Fibroblast of peridontal ligament (primary cell): ENCODE measurements at regions not wholly inside any gene's neighbourhood (a gene's known extent, or its start where the extent isn't known, plus 50 kb on each side); places are given as distances from the start of the nearest gene placed in this dataset.
"Not testable (repeated sequence)": the region's sequence is repeated elsewhere in the genome, so short reads cannot be mapped to it uniquely, and the experiment has no call there.

Source experiments
- DNase-seq: peaks from one replicate; pipeline ENCODE4 v3.0.0-alpha.2; 2010; ENCODE audit errors: extremely low read depth

DNA sequence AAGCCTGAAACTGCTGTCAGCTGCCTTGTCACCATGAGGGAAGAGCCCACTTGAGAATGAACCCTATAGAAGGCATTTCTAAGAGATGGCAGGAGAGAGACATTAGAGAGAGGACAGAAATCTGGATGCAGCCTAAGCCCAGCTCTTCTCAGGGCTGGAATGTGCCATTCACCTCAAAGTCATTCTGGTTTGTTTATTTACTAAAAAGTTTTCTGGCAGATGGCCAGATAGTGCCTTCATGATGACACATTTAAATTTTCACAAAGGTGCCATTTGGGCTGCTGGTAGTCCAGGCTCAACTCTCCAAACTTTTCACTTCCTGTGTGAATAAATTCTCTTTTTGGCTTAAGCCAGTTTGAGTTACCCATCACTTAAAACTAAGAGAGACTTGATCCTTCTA is 144.6 kb upstream of the ZNF366 start:
- no peak for DNase-seq

DNA sequence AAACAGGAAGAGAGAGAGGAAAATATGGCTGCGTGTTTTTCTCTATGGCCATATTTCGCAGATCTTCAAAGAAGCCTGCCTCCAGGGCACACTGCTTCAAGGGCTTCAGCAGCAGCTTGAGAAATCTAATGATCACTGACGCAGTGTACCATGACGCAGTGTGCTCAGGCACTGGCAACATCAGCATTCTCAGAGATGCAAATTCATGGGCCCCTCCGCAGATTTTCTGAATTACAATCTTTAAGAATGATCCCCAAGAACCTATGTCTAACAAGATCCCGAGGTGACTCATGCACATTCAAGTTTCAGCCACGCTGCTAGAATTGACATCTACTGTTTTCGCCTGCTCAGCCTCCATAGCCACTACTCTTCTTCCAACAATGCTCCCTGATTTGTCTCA is 143.9 kb upstream of the ZNF366 start:
- DNase-seq, result no peak

GRCh38 chr5:72649449-72649848 is 142.2 kb upstream of the ZNF366 start:
- DNase-seq, result no peak

DNA sequence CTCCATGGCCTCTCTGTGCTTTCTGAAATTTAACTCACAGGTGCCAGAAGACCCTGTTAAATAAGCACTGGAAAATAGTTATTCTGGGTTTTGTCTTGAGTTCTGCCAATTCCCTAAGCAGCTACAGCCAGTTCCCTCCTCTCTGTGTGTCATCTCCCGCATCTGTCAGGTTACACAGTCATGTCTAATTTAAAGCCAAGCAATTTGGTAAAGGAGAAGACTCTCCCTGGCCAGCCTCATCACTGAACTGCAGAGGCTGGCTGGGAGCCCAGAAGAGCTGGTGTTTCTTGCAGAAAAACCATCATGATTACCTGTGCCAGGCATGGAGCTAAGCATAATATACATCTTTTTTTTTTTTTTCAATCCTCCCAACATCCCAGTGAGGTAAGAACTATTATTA is 141.3 kb upstream of the ZNF366 start:
- DNase-seq, result no peak

DNA sequence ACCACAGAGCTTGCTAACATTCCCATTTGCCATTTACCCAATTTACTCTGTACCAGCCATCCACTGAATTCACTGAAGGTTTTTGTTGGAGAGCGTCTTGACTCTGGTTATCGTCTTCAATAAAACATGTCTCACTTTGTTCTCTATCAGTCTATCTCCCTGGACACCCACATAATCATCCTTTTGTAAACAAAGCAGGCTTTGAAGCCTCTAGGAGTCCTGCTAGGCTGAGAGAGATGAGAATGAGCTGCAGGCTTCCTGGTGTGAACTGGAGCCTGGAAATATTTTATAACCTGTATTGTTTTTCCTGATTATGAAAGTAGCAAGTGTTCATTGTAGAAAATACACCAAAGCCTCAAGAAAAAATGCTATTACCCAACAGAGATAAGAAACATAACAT is 140.6 kb upstream of the ZNF366 start:
- no peak for DNase-seq

DNA sequence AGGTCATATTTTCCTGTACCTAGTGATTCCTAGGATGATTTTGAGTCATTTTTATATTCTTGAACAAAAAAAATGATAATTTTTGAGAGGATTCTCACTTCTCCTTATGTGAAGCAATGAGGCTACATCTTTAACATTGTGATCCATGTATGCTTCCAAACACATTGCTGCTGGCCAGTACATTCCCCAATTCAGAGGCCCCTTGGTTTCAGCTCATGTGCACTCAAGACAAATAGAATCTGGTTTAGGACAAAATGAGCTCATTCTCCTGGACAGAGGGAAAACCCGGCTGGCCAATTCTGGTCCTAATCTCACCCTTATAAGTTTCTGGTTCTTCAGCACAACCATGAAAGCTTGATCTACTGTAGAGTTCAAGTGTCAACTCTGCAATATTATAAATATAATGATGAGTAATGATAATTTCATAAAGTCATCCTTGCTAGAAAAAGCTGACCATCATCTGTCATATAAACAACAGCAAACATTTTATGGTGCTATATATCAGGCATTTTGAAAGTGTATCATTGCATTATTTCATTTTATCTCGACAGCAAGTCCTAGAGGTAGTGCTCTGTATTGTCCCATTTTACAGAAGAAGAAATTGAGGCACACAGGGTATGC is 139.1 kb upstream of the ZNF366 start:
- DNase-seq, result no peak

DNA sequence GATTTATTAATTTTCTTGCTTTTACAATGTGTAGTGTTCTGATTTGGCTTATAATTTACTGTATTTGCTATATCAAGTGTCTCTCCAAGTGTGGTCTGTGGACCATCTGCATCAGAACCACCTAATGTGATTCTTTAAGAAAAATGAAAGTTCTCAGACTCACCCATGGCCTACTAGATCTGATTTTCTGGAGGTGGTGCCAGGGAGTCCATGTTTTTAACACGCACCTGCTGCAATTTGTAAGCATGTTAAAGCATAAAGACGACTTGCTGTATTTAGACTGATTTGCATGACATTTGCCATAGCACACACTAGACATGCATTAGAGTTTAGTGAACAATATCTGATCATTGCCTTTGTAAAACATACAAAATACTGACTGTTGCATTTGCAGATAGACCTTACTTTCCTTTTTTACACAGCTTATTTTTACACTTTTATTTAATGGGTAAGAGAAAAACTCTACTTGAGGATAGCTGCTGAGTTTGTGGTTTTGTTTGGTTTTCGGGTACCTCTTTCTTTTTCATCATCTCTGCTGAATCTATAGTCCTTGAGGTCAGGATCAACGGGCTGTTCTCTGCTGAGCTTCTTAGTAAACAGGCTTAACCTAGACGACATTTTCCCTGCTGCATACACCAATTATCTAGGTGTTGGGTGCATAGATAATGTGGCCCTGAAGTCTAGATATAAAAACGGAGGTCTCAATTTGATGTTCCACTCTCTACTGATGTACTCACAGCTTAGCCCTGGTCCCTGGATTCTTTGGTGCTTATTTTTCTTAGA is 138.0 kb upstream of the ZNF366 start:
- no peak for DNase-seq

- DNase-seq, result no peak
Observed at GRCh38 chr5:72644296-72644695, 137.1 kb upstream of the ZNF366 start.

DNA sequence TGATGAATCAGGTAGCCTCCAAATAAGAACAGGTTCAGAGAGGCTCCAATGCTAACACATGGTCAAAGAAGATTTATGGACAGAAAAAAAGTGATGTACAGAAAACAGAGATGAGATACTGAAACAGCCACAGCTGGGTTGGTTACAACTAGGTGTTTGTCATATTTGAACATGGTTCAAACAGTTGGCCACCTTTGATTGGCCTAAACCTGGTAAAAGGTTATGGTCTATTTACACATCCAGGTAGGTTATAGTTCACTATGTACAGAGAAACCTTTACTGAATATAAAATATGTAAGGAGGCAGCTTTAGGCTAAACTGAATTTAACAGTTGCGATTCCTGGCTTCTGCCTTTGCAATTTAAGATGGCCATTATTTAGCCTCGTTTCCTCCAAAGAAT is 134.0 kb upstream of the ZNF366 start:
- DNase-seq, result no peak

DNA sequence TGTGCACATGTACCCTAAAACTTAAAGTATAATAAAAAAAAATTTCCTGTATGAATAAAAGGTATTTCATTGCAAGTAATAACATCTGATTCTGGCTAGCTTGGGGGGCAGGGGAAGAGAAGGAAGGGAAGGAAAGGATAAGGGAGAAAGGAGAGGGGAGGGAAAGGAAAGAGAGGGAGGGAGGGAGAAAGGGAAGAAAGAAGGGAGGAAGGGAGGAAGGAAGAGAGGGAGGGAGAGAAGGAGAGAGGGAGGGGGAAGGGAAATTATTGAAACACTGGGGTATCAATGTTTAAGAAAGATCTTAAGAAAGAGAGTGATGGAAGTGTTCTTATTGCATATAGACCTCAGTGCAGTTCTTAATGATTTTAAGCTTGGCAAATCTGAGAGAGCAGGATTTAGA is 129.8 kb upstream of the ZNF366 start:
- no peak for DNase-seq

DNA sequence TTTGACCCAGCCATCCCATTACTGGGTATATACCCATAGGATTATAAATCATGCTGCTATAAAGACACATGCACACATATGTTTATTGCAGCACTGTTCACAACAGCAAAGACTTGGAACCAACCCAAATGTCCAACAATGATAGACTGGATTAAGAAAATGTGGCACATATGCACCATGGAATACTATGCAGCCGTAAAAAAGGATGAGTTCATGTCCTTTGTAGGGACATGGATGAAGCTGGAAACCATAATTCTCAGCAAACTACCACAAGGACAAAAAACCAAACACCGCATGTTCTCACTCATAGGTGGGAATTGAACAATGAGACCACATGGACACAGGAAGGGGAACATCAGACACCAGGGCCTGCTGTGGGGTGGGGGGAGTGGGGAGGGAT is 129.4 kb upstream of the ZNF366 start:
- DNase-seq, result not testable (repeated sequence)

- no peak for DNase-seq
Observed at GRCh38 chr5:72634444-72634843, 127.2 kb upstream of the ZNF366 start.

- DNase-seq, result peak; percentile 82
Observed at GRCh38 chr5:72633649-72634048, 126.4 kb upstream of the ZNF366 start.

DNA sequence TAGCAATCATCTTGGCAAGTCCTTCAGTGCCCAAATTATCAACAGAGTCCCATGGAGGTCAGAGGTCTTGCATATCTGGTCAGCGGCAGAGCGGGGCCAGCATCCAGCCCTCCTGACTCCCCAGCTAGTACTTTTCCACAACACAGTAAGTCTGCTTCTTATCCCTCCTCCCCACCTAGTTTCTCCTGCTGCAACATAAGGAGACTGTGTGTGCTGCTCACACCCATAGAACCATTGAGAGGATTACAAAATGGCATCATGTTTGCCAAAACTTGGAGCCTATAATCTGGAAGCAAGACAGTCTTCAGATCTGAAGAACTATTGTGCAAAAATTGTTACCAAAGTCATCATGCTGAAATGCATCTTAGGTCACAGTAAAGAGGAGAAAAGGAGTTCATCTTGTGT is 125.8 kb upstream of the ZNF366 start:
- peak; percentile 63 for DNase-seq

GRCh38 chr5:72630721-72631120 is 123.5 kb upstream of the ZNF366 start:
- DNase-seq, result no peak

- no peak for DNase-seq
Observed at GRCh38 chr5:72630081-72630480, 122.9 kb upstream of the ZNF366 start.

- DNase-seq, result no peak
Observed at GRCh38 chr5:72628771-72629371, 121.7 kb upstream of the ZNF366 start.

- no peak for DNase-seq
Observed at GRCh38 chr5:72625332-72625731, 118.1 kb upstream of the ZNF366 start.

DNA sequence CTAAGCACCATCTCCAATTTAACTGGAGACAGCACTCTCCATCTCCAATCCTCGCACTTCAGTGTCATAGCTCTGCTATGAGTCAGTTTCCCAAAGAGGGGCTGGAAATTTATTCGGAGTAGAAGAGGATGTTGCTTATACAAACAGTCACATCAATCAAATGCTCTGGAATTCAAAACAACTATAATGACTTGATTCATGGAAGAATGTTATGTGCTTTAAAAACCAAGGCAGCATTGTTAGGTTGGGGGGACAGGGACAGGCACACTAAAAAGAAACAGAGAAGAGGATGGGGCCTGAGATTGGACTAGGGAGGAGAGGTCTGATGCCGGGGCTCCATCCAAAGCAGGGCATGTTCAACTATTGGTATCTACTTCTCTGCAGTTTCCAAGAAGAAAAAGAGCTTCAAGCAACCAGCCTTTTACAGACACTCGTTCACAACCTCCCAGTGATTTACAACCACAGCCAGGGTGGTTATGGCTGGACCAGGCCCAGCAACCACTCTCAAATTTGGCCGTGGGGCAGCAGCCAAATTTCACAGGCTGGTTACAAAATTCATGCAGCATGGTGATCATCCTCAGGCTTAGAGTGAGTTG is 117.5 kb upstream of the ZNF366 start:
- peak; percentile 90 for DNase-seq

DNA sequence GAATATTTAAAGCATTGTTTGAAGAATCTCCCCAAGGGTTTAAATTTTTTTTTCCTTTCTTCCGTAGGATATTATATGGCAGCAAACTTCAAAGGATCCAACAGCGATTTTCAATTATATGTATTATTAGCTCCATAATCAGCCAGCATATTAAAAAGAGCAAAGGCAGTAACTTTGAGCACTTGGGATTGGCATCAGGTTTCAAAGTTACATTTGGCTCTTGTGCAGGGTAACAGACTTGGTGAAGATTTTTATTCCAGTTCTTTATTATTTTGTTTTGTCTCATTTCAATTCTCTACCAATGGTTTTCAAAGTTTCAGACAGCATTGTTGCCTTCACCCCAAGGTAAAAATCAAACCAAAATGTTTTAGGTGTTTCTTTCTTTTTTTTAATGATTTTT is 116.7 kb upstream of the ZNF366 start:
- no peak for DNase-seq

DNA sequence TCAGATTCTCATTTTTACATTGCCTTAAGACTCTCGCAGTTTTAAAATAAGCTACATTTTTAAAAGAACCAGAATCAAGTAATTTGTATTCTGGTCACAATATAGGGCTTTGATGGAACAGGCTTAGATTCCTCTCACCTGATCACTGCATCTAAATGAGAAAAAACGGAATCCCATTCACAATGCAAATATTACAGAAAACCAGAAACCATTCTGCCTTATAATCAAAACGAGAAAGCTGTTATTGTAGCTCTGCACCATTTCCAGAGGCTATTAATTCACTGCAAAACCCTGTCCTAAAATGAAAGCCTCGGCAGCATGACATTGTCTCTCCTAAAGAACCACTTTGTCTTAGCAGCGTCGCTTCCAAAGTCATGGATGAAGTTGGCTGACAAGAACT is 116.1 kb upstream of the ZNF366 start:
- DNase-seq, result no peak

DNA sequence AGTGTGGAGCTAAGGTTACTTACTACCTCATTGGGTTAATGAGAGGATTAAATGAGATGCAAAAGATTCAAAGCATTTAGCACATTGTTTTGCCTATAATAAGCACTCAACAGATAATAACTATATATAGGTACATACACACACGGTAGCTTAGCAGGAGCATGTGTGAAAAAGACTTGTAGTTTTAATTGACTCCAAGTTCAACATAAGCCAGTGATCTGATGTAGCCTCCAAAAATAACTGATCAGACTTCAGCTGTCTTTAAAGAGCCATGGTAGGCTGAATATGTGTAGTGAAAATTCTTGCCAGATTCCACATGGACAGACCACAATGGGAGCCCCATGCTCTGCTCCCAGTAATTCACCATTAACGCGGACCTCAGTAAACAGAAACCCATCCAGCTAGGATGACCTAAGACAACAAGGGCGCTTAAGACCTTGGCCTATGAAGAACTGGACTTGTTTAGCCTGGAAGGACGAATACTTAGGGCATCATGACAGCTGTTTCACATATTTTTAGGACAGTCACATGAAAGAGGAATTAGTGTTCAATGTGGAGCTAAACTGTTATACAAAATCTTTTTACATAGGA is 115.1 kb upstream of the ZNF366 start:
- no peak for DNase-seq

- no peak for DNase-seq
Observed at GRCh38 chr5:72621576-72621975, 114.4 kb upstream of the ZNF366 start.
